ENCODE measurements at regions not wholly inside any gene's neighbourhood (a gene's known extent, or its start where the extent isn't known, plus 50 kb on each side); places are given as distances from the start of the nearest gene placed in this dataset.

GRCh38 chr5:103927739-103928138, 365.1 kb upstream of the NUDT12 start:
- no peak for DNase-seq (ENCODE audit: low read depth in 2 of 2, low spot score in 1 of 2)

DNA sequence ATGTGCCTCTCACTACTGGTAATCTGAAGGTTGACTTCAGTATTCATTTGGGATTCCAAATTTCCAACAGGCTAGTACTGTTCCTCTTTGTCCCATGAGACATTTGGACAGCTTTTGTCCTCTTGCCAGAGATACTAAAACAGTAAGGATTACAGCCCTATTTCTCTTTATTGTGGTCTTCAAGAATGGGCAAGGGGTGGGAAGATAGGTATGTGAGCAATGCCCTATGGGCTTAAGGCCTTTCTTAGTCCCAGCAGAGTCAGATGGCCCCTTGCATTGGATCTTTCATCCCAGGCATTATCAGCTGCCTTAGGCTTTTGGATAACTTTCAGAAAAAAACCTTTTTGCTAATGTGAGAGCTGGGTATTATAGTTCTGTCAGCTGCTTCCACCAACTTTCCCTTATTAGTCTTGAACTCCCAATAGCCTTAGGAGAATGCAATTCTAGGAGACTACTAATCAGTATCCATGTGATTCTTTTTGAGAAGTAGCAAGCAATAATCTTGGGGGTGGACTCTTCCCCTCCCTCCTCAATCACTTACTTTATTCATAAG, 361.1 kb upstream of the NUDT12 start:
- no peak for DNase-seq (ENCODE audit: low read depth in 2 of 2, low spot score in 1 of 2)

DNA sequence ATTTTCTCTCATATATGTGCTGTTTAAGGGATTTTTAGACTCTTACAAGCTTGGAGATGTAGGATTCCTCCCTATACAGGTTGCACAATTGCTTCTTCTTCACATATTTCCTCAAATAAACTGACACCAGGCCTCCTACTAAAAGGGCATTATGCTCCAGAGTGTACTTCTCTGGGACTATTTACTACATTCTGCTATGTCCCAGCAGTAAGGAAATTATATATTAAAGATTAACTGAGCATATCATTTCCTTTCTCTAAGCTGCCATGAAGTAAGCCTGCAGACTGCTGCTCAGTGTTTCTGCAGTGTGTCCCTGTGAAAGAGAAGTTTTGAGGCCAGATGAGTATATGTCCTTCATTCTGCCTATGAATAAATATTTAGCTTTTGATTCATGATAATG, 356.9 kb upstream of the NUDT12 start:
- DNase-seq (ENCODE audit: low read depth in 2 of 2, low spot score in 1 of 2): no peak

GRCh38 chr5:103918668-103919367, 356.2 kb upstream of the NUDT12 start:
- DNase-seq (ENCODE audit: low read depth in 2 of 2, low spot score in 1 of 2): no peak

GRCh38 chr5:103915081-103915480, 352.5 kb upstream of the NUDT12 start:
- no peak for DNase-seq (ENCODE audit: low read depth in 2 of 2, low spot score in 1 of 2)

DNA sequence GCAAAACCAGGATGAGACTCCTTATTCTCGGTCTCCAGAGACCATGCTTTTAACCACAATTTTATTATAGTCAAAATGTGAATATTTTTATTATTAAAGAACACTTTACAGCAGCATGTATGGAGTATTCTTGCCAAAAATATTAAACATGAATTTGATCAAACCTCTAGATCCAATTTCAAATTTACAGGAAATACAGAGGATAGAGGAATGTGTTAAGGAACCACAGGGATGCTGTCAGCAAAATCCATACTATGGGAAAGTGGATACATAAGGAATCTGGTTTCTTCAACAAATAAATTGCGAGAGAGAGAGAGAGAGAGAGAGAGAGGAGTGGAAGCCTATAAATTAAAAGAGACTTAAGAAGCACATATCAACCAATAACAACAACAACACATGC, 348.2 kb upstream of the NUDT12 start:
- DNase-seq (ENCODE audit: low read depth in 2 of 2, low spot score in 1 of 2): no peak

DNA sequence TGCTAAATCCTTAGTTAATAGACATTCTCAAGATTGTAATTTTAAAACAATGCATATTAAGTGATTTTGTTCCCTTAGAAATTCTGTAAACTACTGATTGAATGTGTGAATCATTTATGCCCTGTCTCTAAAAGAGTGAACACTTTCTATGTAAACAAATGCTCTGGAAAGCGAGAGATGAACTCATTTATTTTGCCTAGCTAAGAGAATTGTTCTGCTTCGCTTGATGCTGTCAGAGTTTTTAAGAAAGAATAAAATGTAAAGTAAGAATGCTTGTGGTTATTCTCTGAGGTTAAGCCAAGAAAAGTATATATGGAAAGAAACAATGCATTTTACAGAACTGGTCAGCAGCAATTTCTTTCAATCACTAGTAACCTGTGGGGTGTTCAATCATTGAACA, 347.4 kb upstream of the NUDT12 start:
- DNase-seq (ENCODE audit: low read depth in 2 of 2, low spot score in 1 of 2): no peak

GRCh38 chr5:103909391-103909790, 346.8 kb upstream of the NUDT12 start:
- DNase-seq (ENCODE audit: low read depth in 2 of 2, low spot score in 1 of 2): no peak

GRCh38 chr5:103908336-103909080, 345.9 kb upstream of the NUDT12 start:
- no peak for DNase-seq (ENCODE audit: low read depth in 2 of 2, low spot score in 1 of 2)

DNA sequence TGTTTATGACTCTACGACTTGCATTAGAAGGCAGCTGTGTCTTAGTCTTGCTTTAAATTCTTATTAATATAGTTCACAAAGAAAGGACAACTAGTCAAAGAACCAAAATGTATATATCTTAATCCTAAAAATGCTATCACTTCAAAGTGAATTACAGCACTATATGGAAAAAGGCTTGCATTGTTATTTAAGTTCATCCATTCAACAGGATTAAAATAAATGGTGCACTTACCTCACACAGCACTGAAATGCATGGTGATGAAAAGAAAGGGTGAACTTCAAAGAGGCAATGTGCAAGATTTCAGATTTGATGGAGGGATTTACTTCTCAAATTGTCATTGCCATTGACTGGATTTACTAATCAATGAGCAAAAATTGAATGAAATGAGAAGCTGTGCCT, 344.4 kb upstream of the NUDT12 start:
- no peak for DNase-seq (ENCODE audit: low read depth in 2 of 2, low spot score in 1 of 2)

DNA sequence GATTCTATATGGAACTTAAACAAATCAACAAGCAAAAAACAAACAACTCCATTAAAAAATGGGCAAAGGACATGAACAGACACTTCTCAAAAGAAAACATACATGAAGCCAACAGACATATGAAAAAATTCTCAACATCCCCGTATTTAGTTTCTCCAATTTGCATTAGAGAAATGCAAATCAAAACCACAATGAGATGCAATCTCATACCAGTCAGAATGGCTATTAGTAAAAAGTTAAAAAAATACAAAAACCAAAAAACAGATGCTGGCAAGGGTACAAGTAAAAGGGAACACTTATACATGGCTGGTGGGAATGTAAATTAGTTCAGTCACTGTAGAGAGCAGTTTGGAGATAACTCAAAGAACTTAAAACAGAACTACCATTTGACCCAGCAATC, 342.1 kb upstream of the NUDT12 start:
- DNase-seq (ENCODE audit: low read depth in 2 of 2, low spot score in 1 of 2): no peak

DNA sequence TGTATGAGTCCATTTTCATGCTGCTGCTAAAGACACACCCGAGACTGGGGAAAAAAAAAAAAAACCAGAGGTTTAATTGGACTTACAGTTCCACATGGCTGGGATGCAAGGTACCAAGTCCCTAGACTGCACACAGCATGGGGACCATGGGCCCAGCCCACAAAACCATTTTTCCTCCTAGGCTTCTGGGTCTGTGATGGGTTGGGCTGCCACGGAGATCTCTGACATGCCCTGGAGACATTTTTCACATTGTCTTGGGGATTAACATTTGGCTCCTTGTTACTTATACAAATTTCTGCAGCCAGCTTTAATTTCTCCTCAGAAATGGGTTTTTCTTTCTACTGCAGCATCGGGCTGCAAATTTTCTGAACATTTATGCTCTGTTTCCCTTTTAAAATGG, 340.3 kb upstream of the NUDT12 start:
- no peak for DNase-seq (ENCODE audit: low read depth in 2 of 2, low spot score in 1 of 2)

GRCh38 chr5:103901885-103902284, 339.3 kb upstream of the NUDT12 start:
- no peak for DNase-seq (ENCODE audit: low read depth in 2 of 2, low spot score in 1 of 2)

DNA sequence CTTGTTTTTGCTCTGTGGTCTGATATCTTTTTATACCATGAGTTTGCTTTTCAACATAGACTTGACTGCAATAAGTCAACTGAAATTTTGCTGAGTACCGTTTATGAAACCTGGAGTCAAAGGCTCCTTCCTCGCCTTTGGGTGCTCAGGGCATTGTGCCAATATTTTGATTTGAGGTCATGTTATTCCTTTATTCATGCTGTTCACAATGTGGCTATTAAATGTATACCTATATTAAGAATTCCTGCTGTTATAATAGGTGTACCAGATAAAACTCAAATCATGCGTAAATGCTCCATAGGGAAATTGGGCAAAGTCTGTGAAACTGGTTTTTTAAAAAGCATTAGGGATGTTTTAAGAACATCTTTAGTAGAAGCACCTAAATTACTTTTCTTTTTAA, 334.0 kb upstream of the NUDT12 start:
- DNase-seq (ENCODE audit: low read depth in 2 of 2, low spot score in 1 of 2): no peak

DNA sequence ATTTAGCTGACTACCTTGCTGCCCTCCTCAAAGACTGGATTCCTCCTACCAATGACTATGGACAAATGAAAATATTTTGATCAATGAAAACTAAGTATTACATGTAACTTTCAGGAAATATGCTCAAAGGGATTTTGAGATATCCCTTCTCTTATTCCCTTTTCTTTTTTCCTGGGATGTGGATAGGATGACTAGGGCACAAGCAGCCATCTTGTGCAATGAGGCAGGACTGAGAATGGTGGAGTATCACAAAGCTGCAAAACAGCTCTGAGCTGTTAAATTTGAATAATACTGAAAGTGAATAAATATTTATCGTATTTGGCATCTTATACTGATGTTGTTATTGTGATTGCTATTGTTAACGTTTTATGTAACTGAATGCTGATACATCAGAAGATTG, 333.1 kb upstream of the NUDT12 start:
- DNase-seq (ENCODE audit: low read depth in 2 of 2, low spot score in 1 of 2): no peak

DNA sequence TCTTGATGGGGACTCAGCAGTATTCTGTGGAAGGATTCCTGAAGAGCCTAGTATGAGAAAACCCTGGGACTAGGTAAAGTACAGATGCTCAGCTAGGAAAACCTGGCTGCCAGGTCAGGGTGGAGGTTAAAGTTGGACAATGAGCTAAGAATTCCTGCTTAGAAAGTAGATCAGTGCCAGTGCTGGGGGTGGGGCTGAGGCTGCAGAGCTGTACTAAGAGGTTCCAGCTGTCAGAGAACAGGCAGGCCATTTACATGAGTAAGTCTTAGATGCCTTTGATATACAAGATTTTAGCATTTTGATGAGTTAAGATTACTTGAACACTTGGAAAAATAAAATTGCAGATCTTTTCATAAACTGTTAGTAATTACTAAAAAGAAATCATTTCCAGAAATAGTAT, 332.3 kb upstream of the NUDT12 start:
- DNase-seq (ENCODE audit: low read depth in 2 of 2, low spot score in 1 of 2): no peak

- no peak for DNase-seq (ENCODE audit: low read depth in 2 of 2, low spot score in 1 of 2)
Observed at GRCh38 chr5:103891151-103891550, 328.6 kb upstream of the NUDT12 start.

GRCh38 chr5:103890313-103890712, 327.7 kb upstream of the NUDT12 start:
- DNase-seq (ENCODE audit: low read depth in 2 of 2, low spot score in 1 of 2): no peak

DNA sequence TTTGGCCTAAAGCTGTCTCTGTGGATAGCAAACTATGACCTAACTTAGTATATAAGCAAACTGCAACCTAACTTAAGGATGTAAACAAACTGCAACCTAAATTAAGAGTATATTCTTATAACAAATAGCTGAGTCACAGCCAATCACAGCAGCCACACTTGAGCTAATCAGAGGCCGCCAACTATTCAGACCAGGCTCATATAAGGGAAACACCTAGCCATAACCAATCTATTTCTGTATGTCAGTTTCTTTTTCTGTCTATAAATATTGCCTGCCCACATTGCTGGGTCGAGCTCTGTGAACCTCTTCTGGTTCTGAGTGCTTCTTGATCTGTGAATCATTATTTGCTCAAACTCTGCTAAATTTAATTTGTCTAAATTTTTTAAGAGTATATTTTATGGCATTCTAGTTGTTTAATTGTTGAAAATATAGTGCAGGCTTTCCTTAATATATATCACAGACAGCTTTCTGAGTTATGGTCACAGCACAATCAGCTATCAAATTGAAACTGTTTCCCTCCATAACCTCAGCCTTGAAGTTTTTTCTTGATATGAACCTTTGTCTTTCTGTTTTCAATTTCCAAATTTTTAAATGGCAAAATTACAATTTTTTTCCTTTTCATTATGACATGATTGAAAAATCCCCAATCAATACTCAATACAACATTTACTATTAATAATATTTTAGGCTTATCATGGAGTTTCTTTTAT, 327.1 kb upstream of the NUDT12 start:
- DNase-seq (ENCODE audit: low read depth in 2 of 2, low spot score in 1 of 2): no peak

- no peak for DNase-seq (ENCODE audit: low read depth in 2 of 2, low spot score in 1 of 2)
Observed at GRCh38 chr5:103886826-103887225, 324.2 kb upstream of the NUDT12 start.

DNA sequence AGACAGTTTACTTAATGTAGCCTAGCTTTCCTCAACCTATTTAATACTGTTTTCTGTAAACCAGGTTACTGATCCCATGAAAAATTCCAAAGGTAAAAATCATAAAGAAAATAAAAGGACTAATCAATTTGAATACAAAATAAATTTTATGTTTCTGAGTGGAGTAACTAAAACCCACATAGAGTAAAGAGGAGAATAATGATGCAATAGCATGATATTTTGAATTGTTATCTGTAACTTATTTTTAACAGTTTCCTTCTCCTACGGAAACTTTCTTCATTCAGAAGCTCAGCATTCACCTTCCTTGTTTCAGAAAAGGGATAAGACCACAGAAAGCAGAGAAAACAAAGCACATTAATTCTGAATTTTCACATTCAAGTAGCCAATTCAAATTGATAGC, 320.6 kb upstream of the NUDT12 start:
- DNase-seq (ENCODE audit: low read depth in 2 of 2, low spot score in 1 of 2): no peak

- no peak for DNase-seq (ENCODE audit: low read depth in 2 of 2, low spot score in 1 of 2)
Observed at GRCh38 chr5:103881560-103881959, 319.0 kb upstream of the NUDT12 start.

Measured in stimulated activated CD8-positive, alpha-beta memory T cell treated with anti-CD3 and anti-CD28 coated beads, Interleukin-4, amount 100 ng/mL, for 4 hours (primary cell).